GM12864 (cell line): ENCODE measurements at regions not wholly inside any gene's neighbourhood (a gene's known extent, or its start where the extent isn't known, plus 50 kb on each side); places are given as distances from the start of the nearest gene placed in this dataset.

Experiments
- DNase-seq: peaks from one replicate; pipeline ENCODE4 v3.0.0-alpha.2; 2011; ENCODE audit warnings: low read depth
- H3K4me3 ChIP-seq: 2 replicates; pipeline ENCODE4 v1.5.1; 2011; ENCODE audit warnings: mild to moderate bottlenecking, low read depth, low read length, control low read depth
- TF ChIP-seq, protein P1 (sequence below): IDR thresholded peaks from 2 replicates; pipeline ENCODE4 v1.5.1; 2011; ENCODE audit warnings: low read depth, mild to moderate bottlenecking, moderate library complexity, low read length, control low read depth, inconsistent platforms; ENCODE audit errors: missing control alignments

GRCh38 chr21:22421416-22422180 is 1423.4 kb downstream of the NCAM2 start:
- DNase-seq: no peak
- H3K4me3 ChIP-seq: no peak overlapping the region
- TF ChIP-seq, protein P1, sequence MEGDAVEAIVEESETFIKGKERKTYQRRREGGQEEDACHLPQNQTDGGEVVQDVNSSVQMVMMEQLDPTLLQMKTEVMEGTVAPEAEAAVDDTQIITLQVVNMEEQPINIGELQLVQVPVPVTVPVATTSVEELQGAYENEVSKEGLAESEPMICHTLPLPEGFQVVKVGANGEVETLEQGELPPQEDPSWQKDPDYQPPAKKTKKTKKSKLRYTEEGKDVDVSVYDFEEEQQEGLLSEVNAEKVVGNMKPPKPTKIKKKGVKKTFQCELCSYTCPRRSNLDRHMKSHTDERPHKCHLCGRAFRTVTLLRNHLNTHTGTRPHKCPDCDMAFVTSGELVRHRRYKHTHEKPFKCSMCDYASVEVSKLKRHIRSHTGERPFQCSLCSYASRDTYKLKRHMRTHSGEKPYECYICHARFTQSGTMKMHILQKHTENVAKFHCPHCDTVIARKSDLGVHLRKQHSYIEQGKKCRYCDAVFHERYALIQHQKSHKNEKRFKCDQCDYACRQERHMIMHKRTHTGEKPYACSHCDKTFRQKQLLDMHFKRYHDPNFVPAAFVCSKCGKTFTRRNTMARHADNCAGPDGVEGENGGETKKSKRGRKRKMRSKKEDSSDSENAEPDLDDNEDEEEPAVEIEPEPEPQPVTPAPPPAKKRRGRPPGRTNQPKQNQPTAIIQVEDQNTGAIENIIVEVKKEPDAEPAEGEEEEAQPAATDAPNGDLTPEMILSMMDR: no peak

DNA sequence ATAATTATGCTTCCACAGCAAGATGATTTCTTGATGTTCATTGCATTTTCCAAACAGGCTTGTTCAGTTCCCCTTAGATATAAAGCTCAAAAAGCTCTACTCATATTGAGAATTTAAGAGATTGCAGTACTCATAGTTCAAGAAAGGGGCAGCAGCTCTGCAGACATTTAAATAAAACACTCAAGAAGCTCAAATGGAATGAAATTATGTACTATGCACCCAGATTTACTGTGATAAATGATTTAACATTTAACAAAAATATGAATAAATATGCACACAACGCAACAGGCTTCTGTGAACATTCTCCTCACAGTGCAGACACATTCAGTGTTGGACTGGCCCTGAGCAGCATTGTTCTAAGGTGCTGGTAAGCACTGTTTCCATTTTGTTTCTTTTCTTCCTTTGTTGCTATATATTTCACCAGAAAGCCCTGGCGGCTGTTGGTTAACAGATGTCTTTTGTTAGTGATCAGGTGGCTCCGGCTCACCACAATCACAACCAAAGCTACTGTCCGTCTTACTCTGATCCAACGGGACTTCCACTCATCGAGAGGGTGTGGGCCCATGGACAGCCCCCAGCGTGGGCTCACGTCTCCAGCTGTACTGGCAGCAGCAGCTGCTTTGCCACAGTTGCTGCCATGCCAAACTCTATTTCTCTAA is 1440.3 kb downstream of the NCAM2 start:
- TF ChIP-seq, protein P1: no peak
- DNase-seq: no peak
- H3K4me3 ChIP-seq: no peak overlapping the region

GRCh38 chr21:22444990-22445389 is 1446.8 kb downstream of the NCAM2 start:
- DNase-seq: no peak
- H3K4me3 ChIP-seq: no peak overlapping the region
- TF ChIP-seq, protein P1: no peak

DNA sequence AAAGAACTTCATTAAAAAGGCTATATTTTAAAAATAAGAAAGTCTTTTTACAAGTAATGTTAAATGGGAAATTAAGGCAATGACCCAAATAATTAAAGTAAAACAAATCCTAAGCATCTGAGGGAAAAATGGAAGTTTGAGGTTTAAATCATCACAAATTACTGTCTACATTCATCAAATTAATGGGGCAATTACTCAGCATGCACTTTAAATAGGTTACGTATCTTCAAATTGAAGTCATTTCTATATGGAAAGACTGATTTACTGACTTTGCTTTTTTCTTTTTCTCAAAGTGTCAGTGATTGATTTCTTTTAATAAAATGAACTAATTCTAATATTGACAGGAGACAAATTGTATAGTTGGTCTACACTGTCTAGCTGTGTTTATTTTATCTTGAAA is 1452.3 kb downstream of the NCAM2 start:
- H3K4me3 ChIP-seq: no peak overlapping the region
- TF ChIP-seq, protein P1: no peak
- DNase-seq: no peak

- TF ChIP-seq, protein P1: no peak
- no peak overlapping the region for H3K4me3 ChIP-seq
- DNase-seq: no peak
Measured at GRCh38 chr21:22456241-22456640, 1458.0 kb downstream of the NCAM2 start.

DNA sequence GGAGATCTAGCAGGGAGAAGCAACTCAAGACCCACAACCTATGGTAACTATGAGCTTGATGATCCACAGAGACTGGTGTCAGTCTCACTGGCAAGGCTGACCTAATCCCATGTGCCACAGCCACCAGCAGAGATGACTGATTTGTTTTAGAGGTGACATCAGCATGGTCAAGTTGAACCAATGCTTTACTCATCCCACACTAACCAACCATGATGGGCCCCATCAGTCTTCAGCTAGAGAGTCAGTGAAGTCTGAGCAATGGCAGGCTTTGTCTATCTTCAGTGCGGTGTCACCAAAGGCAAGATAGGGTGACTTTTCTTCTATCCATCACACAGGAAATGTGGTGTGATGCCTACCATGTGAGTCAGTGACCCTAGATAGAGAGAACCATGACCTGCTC is 1470.7 kb downstream of the NCAM2 start:
- DNase-seq: no peak
- H3K4me3 ChIP-seq: no peak overlapping the region
- TF ChIP-seq, protein P1: no peak
